GM23338 (cell line): ENCODE measurements at regions not wholly inside any gene's neighbourhood (a gene's known extent, or its start where the extent isn't known, plus 50 kb on each side); places are given as distances from the start of the nearest gene placed in this dataset.

Experiments used
- ATAC-seq: fragments of 200-7000 bp; cut with Tn5 transposase; 3 replicates; pipeline ENCODE4 v1.9.1; 2020
- DNase-seq: peaks from one replicate; pipeline ENCODE4 v3.0.0-alpha.2; 2015; ENCODE audit warnings: low spot score
- H2AFZ ChIP-seq: fragments of 200-600 bp; sonication (generic); 2 replicates; pipeline ENCODE4 v1.8.0; 2016; ENCODE audit warnings: antibody characterized with exemption, mild to moderate bottlenecking, moderate library complexity
- H3F3A ChIP-seq: fragments of 200-600 bp; sonication (generic); replicated peaks from 2 replicates; pipeline ENCODE4 v1.8.0; 2017; ENCODE audit warnings: antibody characterized with exemption, mixed run types, low read depth
- H3K27ac ChIP-seq: fragments of 200-600 bp; sonication (generic); 2 replicates; pipeline ENCODE4 v1.6.1; 2016; ENCODE audit warnings: low read depth
- H3K27me3 ChIP-seq: fragments of 200-600 bp; sonication (generic); 2 replicates; pipeline ENCODE4 v1.8.0; 2016; ENCODE audit warnings: mild to moderate bottlenecking, mixed run types, moderate library complexity; ENCODE audit not compliant: insufficient read depth
- H3K36me3 ChIP-seq: fragments of 200-600 bp; sonication (generic); 2 replicates; pipeline ENCODE4 v1.8.0; 2016; ENCODE audit warnings: mild to moderate bottlenecking; ENCODE audit not compliant: insufficient read depth
- H3K4me1 ChIP-seq: fragments of 200-600 bp; sonication (generic); 2 replicates; pipeline ENCODE4 v1.8.0; 2016; ENCODE audit warnings: mild to moderate bottlenecking, moderate library complexity; ENCODE audit not compliant: insufficient read depth
- H3K4me2 ChIP-seq: fragments of 200-600 bp; sonication (generic); 2 replicates; pipeline ENCODE4 v1.7.1; 2017; ENCODE audit warnings: mixed run types
- H3K4me3 ChIP-seq: fragments of 200-600 bp; sonication (generic); 2 replicates; pipeline ENCODE4 v1.6.1; 2016; ENCODE audit warnings: mixed run types
- H3K79me2 ChIP-seq: fragments of 200-600 bp; sonication (generic); replicated peaks from 2 replicates; pipeline ENCODE4 v1.8.0; 2017; ENCODE audit warnings: mild to moderate bottlenecking; ENCODE audit not compliant: insufficient read depth
- H3K9me2 ChIP-seq: fragments of 200-600 bp; sonication (generic); 2 replicates; pipeline ENCODE4 v1.8.0; 2017; ENCODE audit not compliant: insufficient read depth
- H4K20me1 ChIP-seq: fragments of 200-600 bp; sonication (generic); replicated peaks from 2 replicates; pipeline ENCODE4 v1.8.0; 2017; ENCODE audit warnings: mild to moderate bottlenecking; ENCODE audit not compliant: insufficient read depth
- H3K27ac Mint-ChIP-seq: 2 replicates; pipeline ENCODE4 v1.8.0; 2020; ENCODE audit warnings: inconsistent platforms, mild to moderate bottlenecking, moderate library complexity, mixed read lengths
- H3K27me3 Mint-ChIP-seq: 3 replicates; pipeline ENCODE4 v1.8.0; 2022; ENCODE audit warnings: low read depth, mild to moderate bottlenecking, moderate library complexity, mixed read lengths, inconsistent platforms; ENCODE audit not compliant: insufficient read depth, poor library complexity
- H3K36me3 Mint-ChIP-seq: 3 replicates; pipeline ENCODE4 v1.8.0; 2021; ENCODE audit warnings: low read depth, mild to moderate bottlenecking, inconsistent platforms, moderate library complexity, mixed read lengths
- H3K4me1 Mint-ChIP-seq: 3 replicates; pipeline ENCODE4 v1.8.0; 2020; ENCODE audit warnings: mild to moderate bottlenecking, inconsistent platforms, mixed read lengths
- H3K4me3 Mint-ChIP-seq: 3 replicates; pipeline ENCODE4 v1.8.0; 2021; ENCODE audit warnings: moderate library complexity, mild to moderate bottlenecking, inconsistent platforms, mixed read lengths
- H3K9me3 Mint-ChIP-seq: 3 replicates; pipeline ENCODE4 v1.8.0; 2020; ENCODE audit warnings: moderate library complexity, mild to moderate bottlenecking, inconsistent platforms, mixed read lengths
- JUNB ChIP-seq: IDR thresholded peaks from one replicate; pipeline ENCODE4 v1.6.1; 2016; ENCODE audit warnings: antibody characterized with exemption; ENCODE audit not compliant: unreplicated experiment
- ZNF114 ChIP-seq: fragments of 250-450 bp; sonication (Bioruptor Pico); IDR thresholded peaks from 2 replicates; pipeline ENCODE4 v1.5.0; 2020; ENCODE audit warnings: mild to moderate bottlenecking, moderate library complexity
- ZNF462 ChIP-seq: fragments of 250-450 bp; sonication (Bioruptor Pico); IDR thresholded peaks from 2 replicates; pipeline ENCODE4 v1.5.0; 2020; ENCODE audit warnings: mild to moderate bottlenecking, moderate library complexity
- TF ChIP-seq, protein P1 (sequence below), 2 experiments: fragments of 200-600 bp in 1 of 2; sonication (generic) in 1 of 2; conservative IDR thresholded peaks; 2 replicates each; pipeline versions ENCODE4 v1.5.1 to v1.6.1; 2016 to 2017; ENCODE audit warnings: antibody characterized with exemption in 2 of 2, low read depth in 2 of 2, mild to moderate bottlenecking in 2 of 2, moderate library complexity in 1 of 2
- TF ChIP-seq, protein P2 (sequence below): IDR thresholded peaks from 2 replicates; pipeline ENCODE4 v1.6.1; 2016; ENCODE audit warnings: antibody characterized with exemption

DNA sequence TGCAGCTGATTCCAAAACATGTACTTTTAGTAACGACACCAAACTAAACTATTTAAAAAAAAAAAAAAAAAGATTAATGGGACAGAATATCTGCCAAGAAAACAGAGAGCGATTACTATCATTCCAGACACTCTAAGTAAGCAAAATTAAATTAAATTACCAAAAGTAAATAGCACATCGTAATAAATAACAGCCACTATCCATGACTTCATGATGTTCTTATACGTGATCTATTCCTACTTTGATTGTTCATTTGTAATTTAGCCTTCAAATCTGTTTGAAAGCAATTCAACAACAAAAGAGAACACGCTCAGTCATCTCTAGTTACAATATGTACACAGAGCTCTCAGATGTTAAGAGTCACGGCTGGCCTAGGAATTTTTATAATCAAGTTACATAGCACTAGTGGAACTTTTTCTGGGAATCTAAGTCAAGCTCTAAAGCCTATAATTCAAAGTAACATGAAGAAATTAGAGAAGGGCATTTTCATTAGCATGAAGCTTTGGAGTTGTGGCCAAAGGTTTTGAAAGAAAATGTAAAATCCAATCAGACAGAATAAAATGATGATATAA is 241.7 kb upstream of the NEBL start:
- peaks cover 7% of the 10 kb centered on the region for H3K27me3 Mint-ChIP-seq
- H3K9me3 Mint-ChIP-seq, result no peaks in the 10 kb centered on the region
- Histone ChIP-seq H3F3A (no peaks in the 10 kb centered on the region), H3K4me3 (no peak overlapping the region), H3K4me1 (no peaks in the 10 kb centered on the region), H2AFZ (no peak overlapping the region), H3K27ac (no peak overlapping the region), H3K36me3 (no peaks in the 10 kb centered on the region), H3K27me3 (no peaks in the 10 kb centered on the region), H3K9me2 (peaks cover 2% of the 10 kb centered on the region; the same call in 1 of the 2 replicates), H3K79me2 (no peaks in the 10 kb centered on the region), H4K20me1 (no peaks in the 10 kb centered on the region), H3K4me2 (no peak overlapping the region)
- DNase-seq (no peak), ATAC-seq (no peak)
- no peak overlapping the region for H3K27ac Mint-ChIP-seq
- TF ChIP-seq JUNB (no peak), ZNF114 (CRISPR knock-in tag) (no peak), ZNF462 (CRISPR knock-in tag) (no peak)
- TF ChIP-seq, protein P1, sequence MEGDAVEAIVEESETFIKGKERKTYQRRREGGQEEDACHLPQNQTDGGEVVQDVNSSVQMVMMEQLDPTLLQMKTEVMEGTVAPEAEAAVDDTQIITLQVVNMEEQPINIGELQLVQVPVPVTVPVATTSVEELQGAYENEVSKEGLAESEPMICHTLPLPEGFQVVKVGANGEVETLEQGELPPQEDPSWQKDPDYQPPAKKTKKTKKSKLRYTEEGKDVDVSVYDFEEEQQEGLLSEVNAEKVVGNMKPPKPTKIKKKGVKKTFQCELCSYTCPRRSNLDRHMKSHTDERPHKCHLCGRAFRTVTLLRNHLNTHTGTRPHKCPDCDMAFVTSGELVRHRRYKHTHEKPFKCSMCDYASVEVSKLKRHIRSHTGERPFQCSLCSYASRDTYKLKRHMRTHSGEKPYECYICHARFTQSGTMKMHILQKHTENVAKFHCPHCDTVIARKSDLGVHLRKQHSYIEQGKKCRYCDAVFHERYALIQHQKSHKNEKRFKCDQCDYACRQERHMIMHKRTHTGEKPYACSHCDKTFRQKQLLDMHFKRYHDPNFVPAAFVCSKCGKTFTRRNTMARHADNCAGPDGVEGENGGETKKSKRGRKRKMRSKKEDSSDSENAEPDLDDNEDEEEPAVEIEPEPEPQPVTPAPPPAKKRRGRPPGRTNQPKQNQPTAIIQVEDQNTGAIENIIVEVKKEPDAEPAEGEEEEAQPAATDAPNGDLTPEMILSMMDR (conservative IDR thresholded peaks at IDR 0.05; ENCODE audit: low read depth in 2 of 2), result no peak
- TF ChIP-seq, protein P2, sequence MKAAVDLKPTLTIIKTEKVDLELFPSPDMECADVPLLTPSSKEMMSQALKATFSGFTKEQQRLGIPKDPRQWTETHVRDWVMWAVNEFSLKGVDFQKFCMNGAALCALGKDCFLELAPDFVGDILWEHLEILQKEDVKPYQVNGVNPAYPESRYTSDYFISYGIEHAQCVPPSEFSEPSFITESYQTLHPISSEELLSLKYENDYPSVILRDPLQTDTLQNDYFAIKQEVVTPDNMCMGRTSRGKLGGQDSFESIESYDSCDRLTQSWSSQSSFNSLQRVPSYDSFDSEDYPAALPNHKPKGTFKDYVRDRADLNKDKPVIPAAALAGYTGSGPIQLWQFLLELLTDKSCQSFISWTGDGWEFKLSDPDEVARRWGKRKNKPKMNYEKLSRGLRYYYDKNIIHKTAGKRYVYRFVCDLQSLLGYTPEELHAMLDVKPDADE, result no peak
- peaks cover 14% of the 10 kb centered on the region; the same call in 1 of the 3 replicates for H3K4me1 Mint-ChIP-seq
- H3K36me3 Mint-ChIP-seq, result no peaks in the 10 kb centered on the region
- H3K4me3 Mint-ChIP-seq, result no peak overlapping the region
